Heart left ventricle (tissue), 13 donors: ENCODE measurements at regions not wholly inside any gene's neighbourhood (a gene's known extent, or its start where the extent isn't known, plus 50 kb on each side); places are given as distances from the start of the nearest gene placed in this dataset.

Source experiments
- CTCF ChIP-seq, 12 donors: fragments of 200-600 bp; sonication (generic) in 4 of 12; IDR thresholded peaks; one replicate each; pipeline versions ENCODE4 v1.5.0 to v1.8.0; 2018 to 2022; ENCODE audit warnings: antibody characterized with exemption in 12 of 12, mild to moderate bottlenecking in 5 of 12
- POLR2A ChIP-seq, 2 donors: fragments of 450-650 bp; IDR thresholded peaks; one replicate each; pipeline ENCODE4 v1.6.1; 2017; ENCODE audit warnings: antibody characterized with exemption in 2 of 2, mild to moderate bottlenecking in 2 of 2, moderate library complexity in 2 of 2
- donor health status: ischemic (EF 13 %, LVEDD 7.1; RV severe dilation, severe dysfunction).
- donor health status: DM: no; HTN: yes; CAD: no.
- donor health status: DM: no; HTN: no; CAD: no.
- donor health status: ischemic (EF 25% LVEDD 6.9; RV normal size, moderate dysfunction).
- donor health status: ischemic (EF 25% LVEDD 5.7; RV mildly dilated, moderate dysfunction).
- donor health status: ischemic (EF 35%, LVEDD 5.7; RV mildly dilated, moderate dysfunction).
- donor health status: nonischemic (EF 11% LVEDD 7.7; RV severe dilation, severe dysfunction).
- donor health status: DM: yes; HTN: yes; CAD: no.
- donor health status: PGD.
- donor health status: ischemic (EF 29% LVEDD 5.4; RV normal size, mild dysfunction).
- donor health status: nonischemic (EF 23%, LVEDD 6.1; RV moderate dilation, normal function).

- TF ChIP-seq CTCF (IDR thresholded peaks at IDR 0.05), result no peak
- no peak for TF ChIP-seq POLR2A (IDR thresholded peaks at IDR 0.05)
These were observed 261.3 kb downstream of the QDPR start for GRCh38 chr4:17250591-17250990.
